CD4-positive, alpha-beta T cell treated with Interleukin-6 for 4 hours (primary cell): ENCODE measurements at regions not wholly inside any gene's neighbourhood (a gene's known extent, or its start where the extent isn't known, plus 50 kb on each side); places are given as distances from the start of the nearest gene placed in this dataset.
"Not testable (repeated sequence)": the region's sequence is repeated elsewhere in the genome, so short reads cannot be mapped to it uniquely, and the experiment has no call there.

Source experiments
- DNase-seq: peaks from one replicate; pipeline ENCODE4 v3.0.0-alpha.2; 2020; ENCODE audit warnings: mixed read lengths

- DNase-seq, result no peak
Measured at GRCh38 chr21:36207577-36208320, 51.1 kb downstream of the DOP1B start.

GRCh38 chr21:36208326-36209013 is 51.8 kb downstream of the DOP1B start:
- DNase-seq, result no peak

DNA sequence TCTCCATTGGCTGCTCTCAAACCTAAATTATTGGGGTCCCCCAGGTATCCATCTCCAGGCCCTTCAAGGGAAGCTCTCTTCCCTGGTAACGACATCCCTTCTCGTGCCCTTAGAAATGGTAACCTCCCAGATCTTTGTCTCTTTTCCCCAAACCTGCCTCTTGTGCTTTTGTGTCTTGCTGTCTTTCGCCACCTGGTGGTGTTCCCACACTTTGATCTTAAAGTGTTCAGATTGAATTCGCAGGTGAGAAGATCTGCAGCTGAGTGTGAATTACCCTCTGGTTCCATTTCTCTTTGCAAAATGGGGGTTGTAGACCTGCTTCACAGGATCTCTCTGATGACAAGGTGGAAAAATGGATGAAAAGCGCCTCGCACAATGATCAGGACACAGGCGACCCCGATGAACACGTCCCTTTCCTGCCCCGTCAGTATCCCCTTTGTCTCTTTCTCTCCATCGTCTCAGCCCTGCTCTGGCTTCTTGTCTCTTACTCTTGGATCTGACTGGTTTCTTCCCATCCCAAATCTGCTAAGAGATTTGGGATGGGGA is 53.1 kb downstream of the DOP1B start:
- DNase-seq, result peak; percentile 68

DNA sequence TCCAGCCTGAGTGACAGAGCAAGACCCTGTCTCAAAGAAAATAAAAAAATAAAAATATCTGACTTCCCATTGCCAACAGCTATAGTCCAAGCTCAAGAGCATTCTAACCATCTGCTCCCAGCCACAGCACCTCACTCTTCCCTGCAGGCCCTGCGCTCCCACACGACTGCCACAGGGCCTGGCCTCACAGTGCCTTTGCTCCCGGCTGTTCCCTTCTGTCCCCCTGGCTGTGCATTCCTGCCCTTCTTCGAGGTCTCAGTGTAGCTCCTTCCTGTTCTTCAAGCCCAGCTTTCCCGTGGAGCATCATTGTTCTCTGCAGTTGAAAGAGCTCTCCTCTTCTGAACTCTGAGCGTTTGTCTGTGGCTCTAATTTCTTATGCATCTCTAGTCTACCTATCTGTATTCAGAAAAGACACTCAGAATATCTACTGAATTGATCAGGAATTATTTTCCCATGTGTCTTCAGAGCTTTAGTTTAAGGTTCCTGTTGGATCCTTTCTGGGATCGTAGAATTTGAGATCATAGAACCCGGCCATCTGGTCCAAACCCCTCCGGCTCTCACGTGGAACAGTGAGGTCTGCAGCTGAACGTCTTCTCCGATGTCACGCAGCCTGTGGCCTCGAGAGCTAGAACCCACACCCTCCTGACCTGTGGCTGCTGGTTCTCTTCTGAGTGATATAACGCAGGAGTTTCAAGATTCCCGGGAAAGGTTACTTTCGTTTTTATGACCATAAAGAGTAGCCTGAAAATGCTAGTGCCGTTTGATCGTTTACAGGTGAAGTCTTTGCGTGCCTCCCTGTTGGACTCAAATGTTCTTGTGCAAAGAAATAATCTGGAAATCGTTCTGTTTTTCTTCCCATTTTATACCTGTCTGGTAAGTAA is 54.4 kb downstream of the DOP1B start:
- DNase-seq, result no peak

DNA sequence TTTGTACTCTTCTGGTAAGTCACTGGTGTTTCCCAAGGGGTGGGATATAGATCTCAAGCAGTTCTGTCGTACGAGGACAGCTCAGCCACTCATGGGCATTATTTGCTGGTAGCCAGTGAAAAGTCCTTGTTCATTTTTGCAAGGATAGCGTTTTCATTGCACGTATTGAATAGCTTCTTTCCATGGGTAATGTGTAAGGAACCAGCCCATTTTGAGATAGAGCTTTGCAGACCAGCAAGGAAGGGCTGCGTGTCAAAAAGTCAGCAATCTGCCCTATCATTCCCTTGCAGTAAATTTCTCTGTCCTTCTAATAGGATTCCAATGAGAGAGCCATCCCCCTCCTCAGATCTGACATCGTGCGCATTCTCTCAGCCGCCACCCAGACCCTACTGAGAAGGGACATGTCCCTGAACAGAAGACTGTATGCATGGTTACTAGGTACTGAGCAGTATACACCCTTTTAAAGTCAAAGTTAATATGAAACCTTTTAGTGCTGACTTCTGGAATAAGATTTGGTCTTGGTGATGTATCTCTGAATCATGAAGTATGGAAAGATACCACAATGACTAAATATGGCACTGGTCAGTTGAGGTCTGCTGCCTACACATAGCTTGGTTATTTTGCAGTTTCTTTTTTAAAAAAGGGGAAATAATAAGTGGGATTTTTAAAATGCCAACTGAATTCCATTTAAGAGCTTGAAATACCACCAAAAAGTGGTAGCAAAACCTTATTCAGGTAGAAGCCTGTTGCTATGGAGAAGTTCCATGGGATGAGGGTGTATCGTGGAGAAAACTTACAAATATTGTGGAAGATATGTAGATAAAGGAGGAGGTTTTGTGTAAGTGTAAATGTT is 55.3 kb downstream of the DOP1B start:
- DNase-seq, result no peak

DNA sequence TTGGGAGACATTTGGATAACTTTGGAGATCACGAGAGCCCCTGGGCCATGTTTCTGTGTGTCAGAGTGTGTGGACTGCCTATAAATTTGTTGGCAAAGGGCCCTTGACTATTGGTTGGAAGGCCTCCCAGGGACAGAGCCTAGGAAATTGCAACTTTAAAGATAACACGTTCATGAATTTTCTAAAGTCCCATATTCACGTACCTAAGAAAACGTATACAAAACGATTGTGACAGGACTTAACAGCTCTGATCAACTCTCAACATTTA is 55.8 kb downstream of the DOP1B start:
- no peak for DNase-seq

DNA sequence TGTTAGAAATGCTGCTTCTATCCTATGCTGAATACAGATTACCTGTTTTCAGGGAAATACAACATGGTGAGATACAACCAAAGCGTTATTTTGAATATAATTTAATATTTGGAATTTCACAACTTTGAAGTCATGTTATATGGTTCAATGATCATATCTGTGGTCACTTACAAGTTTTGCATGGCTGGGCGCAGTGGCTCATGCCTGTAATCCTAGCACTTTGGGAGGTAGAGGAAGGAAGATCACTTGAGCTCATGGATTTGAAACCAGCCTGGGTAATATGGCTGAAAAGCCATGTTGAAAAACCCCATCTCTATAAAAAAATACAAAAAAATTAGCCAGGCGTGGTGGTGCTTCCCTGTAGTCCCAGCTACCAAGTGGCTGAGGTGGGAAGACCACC is 57.9 kb downstream of the DOP1B start:
- DNase-seq, result no peak

GRCh38 chr21:36217743-36218142 is 61.1 kb downstream of the DOP1B start:
- no peak for DNase-seq

GRCh38 chr21:36218691-36219090 is 62.1 kb downstream of the DOP1B start:
- DNase-seq, result no peak

DNA sequence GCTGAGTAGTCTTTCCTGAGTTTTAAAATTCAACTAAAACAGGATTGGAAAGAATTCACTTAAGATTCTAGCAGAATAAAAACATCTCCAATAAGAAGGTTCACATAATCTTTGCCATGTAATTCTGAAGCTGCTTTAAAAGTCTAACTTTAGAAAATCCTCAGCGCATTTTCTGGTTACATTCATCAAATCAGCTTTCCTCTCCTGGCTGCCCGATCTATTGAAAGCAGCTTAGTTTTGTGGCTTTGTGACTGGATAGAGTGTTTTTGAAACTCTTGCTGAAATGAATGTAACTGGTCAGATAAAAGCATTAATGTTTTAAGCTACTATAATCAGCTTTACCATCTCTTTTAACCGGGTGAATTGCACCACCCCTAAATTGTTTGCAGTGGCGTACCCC is 66.8 kb downstream of the DOP1B start:
- no peak for DNase-seq

- DNase-seq, result no peak
Measured at GRCh38 chr21:36229181-36229580, 72.6 kb downstream of the DOP1B start.

- DNase-seq, result not testable (repeated sequence)
Measured at GRCh38 chr21:36231444-36231843, 74.8 kb downstream of the DOP1B start.

- no peak for DNase-seq
Measured at GRCh38 chr21:36232641-36233040, 76.0 kb downstream of the DOP1B start.

GRCh38 chr21:36235058-36235582 is 78.5 kb downstream of the DOP1B start:
- DNase-seq, result no peak

DNA sequence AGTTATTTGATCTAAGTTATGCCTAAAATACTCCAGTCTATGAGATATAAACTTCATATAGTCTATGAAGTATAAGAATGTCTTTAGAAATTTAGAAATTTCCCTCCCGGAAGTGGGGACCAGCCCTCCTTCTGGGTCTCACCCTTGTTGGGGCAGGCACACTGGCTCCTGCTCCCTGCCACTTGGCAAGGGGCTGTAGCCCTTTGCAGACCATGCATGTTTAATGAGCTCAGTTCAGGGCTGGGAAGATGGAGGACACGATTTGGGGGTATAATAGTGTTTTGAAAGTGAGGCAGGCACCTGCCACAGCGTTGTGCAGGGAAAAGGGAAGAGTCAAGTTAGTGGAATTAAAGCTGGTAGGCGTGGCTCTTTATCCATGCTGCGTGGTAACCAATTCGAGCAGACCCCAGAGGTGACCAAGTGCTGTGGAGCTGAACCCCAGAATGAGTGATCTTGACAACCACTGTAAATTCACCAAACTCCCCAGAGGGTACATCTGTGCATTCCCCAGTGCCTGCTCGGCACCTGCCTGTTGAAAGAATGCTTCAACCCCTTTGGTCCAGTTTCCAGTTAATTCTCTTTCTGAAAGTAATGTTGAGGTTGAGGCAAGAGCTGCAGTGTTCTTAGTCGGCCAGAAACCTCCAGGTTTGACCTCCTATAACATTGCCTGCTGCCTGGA is 79.6 kb downstream of the DOP1B start:
- no peak for DNase-seq

DNA sequence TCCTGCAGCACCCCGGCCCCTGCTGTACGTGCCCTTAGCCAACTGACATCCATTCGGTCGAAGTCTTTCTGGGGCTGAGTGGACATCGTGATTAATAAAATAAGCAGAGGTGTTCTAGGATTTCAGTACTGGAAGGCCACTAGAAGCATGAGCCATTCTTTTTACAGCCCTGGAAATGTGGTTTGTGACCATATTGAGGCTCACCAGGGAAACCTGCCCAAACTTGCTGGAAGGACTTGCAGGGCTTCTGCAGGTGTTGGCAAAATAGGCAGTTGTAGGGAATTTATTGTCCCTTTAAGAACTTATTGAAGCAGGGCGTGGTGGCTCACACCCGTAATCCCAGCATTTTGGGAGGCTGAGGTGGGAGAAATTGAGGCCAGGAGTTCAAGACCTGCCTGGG is 80.8 kb downstream of the DOP1B start:
- DNase-seq, result no peak

GRCh38 chr21:36239585-36239984 is 80.4 kb upstream of the MORC3 start:
- DNase-seq, result no peak

- DNase-seq, result no peak
Measured at GRCh38 chr21:36241717-36242116, 78.3 kb upstream of the MORC3 start.

- no peak for DNase-seq
Measured at GRCh38 chr21:36245115-36245514, 74.9 kb upstream of the MORC3 start.

- peak; percentile 18 for DNase-seq
Measured at GRCh38 chr21:36245649-36246048, 74.3 kb upstream of the MORC3 start.

- DNase-seq, result no peak
Measured at GRCh38 chr21:36246080-36246631, 73.8 kb upstream of the MORC3 start.
